NCI-H1694 (cell line): ENCODE measurements at regions not wholly inside any gene's neighbourhood (a gene's known extent, or its start where the extent isn't known, plus 50 kb on each side); places are given as distances from the start of the nearest gene placed in this dataset.

Experiments used
- DNase-seq: peaks from one replicate; lab custom pipeline; 2025; lab: John Stamatoyannopoulos, UW

DNA sequence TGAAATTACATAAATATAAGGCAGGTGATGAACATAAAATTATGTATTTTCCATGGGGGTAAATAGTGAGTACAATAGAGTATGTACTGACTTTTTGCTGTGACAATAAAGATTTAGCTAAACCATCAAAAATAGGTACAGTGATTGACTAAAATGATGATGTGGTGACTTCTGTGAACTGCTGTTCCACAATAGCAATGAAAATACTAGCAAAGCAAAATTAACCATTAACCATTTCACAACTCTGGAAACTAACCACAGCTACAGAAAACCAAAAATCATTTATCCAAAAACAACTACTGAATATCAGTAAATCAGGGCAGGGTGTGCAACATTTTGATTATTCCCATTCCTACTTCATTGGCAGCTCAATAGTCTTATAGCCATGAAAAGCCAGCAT lies 161.4 kb upstream of the GYPC start:
- no peak for DNase-seq

DNA sequence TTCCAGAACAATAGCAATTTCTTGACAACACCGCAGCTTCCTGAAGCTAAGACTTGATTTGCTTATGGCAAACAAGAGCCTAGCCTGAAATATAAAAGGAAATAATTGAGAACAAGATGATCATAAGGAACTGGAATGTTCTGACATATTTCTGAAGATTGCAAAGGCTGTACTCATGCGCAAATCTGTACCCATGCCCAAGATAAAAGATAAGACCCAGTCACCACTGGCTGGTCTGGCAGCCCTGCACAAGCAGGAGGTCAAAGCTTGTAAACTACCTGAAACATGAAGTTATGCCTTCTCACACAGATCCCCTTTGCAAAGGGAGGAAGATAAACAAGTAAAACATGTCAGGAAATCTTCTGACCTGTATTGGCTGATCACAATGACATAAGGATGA lies 160.8 kb upstream of the GYPC start:
- no peak for DNase-seq

DNA sequence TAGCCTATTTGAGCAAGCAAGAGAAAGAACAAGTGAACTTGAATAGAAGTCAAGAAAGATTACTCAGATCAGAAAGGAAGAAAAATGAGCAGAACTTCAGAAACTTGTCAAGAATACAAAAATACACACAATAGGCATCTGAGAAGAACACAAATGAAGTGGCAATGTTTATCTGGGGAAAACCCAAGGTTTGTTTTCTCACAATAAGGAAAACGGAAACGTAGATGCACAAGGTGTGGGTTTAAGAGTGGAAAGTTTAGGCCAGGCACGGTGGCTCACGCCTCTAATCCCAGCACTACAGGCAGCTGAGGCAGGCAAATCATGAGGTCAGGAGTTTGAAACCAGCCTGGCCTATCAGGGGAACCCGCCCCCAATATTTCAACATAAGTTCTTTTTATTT lies 159.5 kb upstream of the GYPC start:
- no peak for DNase-seq

DNA sequence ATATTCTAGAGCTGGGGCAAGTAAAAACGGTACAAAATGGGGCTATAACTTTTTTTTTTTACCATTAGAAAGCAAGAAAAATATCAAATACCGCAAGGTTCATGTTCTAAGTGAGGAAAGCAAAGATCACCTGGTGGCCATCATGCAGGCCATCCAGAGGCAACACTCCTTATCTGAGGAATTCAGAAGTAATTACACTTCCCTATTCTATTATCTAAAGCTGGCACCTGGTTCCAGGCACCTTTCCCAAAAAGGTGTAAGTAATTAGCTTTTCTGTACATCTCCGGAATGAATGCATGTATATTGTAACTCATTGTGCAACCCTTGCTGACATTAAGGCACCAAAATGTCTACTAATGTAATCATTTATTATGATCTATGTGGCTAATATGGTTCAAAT lies 152.5 kb upstream of the GYPC start:
- no peak for DNase-seq

DNA sequence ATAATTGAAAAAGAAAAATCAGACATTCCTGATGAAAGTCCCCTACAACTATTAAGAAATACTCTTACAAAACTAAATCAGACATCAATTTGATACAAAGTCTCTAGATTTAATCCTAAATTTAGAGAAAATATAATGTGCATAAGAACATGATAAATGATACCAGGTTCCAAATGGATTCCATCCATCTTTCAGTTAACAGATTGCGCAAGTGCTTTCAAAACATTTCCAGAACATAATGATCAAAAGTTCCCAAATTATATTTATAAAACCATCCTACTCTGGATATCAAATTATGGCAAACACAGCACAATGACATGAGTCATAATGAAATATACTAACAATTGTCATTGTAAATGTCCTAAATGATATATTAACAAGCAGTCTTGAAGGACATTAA lies 151.0 kb upstream of the GYPC start:
- DNase-seq = no peak

DNA sequence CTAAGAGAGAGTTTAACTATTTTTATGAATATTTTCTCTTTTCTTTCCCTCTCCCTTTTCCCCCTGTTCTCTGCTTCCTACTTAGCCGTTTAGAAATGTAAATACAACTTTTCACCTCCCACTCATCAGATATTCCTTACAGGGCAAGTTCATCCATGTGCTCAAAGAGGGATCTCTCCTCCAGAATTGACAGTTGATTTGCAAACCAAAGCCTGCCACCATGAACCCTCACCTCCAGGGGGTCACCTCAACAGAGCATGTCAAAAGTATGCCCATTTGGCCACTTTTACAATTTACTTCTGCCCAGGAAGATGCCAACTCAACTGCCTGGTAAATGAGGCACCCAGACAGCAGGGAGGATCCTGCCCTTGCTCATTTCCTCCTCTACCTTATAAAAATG lies 149.2 kb upstream of the GYPC start:
- no peak for DNase-seq

DNA sequence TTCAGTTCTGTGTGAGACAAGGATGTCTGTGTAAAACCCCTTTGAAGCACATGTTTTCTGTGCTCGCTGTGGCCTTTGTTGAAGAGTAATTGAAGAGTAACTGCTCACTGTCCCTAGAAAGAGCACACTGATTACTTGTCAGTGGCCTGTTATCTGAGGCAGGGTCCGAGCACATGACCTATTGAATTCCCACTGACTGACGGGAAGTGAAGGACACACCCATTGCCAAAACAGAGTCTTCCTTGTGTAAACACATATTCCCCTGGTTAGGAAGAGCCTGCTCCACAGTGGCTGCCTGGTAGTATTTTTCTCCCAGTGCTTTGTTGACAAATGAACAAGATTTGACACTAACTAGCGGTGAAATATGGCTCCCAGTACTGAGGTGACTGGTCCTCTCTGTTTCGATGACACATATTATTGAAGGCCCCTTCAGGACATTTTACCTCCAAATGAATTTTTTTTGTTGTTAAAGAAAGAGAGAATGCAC lies 148.5 kb upstream of the GYPC start:
- no peak for DNase-seq

DNA sequence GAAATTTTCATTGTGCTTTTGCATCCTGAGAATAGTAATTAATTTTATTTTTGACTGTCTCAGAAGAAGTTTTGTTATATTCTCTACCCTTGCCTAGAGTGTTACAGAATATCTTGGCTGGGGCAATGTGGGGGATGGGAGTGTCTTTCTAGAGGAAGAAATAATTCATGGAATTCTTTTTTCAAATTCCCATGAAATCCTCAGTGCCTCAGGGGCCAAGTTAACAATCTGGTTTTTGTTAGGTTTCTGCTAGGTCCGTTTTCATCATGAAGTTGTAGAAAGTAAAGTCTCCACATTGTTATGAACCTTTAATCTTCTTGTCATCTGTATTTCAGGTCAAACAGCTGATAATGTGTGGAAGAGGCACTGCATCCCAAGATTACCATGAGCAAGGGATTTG lies 145.6 kb upstream of the GYPC start:
- DNase-seq = no peak

DNA sequence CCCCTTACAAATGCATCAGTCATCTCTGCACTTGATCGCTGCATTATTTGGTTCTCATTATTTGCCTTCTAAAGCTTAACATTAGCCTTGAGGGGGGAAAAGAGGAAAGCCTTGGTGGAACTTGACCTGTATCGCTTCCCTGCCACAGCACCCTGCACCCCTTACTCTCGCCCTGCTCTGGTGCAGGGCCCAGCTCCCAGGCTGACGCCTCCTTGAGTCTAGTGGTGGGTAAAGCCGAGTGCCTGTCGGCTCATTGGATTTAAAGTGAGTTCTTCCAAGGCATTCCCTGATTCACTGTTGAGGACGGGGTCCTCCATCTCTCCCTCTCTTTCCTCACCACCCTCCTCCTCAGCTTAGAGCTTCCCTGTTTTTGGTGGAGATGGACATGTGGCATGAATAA lies 145.0 kb upstream of the GYPC start:
- DNase-seq = no peak

DNA sequence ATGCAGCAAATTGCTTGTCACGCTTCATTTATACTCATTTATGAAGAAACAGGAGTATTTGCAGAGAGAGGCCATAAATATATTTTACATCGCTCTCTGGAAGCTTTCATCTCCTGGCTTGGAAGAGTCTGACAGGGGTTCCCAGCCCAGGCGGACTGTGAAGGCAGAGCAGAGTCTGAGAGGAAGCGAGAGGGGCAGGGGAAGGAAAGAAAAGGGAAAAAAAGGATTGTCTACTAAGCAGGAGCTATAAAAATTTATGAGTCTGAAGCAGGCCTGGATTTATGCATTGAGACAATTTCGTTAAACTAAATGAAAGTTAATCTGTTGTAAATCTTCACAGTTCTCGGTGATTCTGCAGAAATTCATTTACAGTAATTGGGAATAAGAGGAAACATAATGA lies 143.9 kb upstream of the GYPC start:
- no peak for DNase-seq

DNA sequence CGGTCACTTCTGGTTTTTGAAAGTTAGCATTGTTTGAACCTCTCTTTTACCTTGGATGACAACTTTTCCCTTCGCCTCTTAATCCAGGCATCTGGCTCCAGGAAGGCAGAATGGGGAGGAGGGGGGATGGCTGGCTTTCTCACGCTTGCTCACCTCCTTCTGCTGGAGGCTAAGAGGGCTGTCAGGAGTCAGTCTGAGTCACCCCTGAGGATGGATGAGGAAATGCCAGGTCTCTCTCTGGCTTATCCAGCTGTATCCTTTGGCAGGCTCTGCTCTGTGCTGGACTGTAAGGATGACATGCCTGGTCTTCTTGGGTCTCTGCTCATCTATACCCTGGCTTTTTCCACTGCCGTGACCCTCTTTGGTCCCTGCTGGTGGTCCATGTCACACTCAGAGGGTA lies 142.9 kb upstream of the GYPC start:
- no peak for DNase-seq

DNA sequence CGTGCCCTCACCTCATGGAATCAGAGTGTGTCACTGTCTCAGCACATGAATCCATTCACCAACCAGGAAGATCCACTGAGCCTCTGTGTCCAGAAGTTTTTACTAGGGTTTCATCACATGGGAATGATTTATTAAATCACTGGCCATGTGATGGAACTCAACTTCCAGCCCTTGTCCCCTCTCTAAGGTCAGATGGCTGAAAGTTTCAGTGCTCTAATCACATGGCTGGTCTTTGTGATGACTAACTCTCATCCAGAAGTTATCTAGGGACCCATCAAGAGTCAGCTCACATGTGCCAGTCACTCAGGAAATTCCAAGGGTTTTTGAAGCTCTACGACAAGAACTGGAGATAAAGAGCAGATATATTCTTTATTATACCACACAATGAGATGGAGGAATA lies 140.5 kb upstream of the GYPC start:
- no peak for DNase-seq

DNA sequence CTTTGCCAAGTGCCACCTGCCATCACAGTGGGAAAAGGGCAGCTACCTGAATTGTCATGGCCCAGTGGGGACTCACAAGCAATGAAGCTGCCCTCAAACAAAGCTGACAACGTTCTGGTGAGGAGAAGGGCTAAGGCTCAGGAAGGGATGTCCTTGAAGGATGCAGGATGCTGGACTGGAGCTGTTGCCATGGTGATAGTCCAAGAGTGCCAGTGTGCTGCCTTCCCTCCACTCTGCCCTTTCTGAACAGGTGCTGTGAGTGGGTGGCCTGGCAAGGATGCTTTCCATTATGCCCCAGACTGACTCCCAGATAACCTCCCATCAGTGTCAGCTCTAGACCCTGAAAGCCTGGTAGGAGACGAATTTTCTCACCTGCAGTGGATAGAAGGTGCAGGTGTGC lies 137.8 kb upstream of the GYPC start:
- DNase-seq = no peak

DNA sequence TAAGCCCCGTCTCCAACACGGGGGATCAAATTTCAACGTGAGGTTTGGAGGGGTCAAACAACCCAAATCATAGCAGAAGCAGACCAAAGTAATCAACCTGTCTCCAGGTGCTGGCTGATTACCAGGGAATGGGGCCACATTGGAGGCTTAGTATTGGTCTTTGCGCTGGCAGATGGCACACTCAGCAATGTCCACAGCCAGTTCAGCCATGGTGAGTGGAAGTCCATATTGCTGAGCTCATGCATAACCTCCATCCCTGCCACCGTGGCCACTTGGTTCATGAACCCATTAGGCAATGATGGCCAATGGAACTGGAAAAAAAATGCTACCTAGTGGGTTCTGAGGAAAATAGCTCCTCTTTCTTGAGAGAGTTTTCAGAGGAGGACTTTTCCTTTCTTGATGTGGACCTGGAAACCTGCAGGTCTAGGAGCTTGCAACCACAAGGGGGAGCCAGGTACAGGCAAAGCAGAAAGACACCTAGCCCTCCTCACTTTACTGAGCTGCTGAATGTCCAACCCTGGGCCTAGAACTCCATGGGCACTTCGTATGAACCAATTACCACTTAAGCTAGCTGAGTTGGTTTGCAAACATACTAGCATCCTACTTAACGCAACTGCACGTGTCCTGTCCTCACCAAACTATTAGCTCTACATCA lies 128.0 kb upstream of the GYPC start:
- no peak for DNase-seq

DNA sequence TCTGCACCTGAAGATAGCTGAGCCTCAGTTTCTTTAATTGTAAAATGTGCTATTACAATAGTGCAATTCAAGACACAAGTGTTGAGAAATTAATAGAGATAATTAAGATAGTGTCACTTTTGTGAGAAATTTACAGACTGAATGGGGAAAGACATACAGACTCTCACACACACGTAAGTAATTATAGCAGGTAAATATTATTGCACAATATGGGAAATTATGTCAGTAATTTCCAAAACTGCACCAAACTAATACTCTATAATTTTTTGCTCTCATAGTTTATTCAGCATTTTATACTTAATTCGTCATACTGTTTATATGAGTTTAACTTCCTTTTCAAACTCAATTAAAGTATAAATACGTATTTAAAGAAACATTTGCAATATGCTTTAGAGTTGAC lies 124.9 kb upstream of the GYPC start:
- DNase-seq = no peak

DNA sequence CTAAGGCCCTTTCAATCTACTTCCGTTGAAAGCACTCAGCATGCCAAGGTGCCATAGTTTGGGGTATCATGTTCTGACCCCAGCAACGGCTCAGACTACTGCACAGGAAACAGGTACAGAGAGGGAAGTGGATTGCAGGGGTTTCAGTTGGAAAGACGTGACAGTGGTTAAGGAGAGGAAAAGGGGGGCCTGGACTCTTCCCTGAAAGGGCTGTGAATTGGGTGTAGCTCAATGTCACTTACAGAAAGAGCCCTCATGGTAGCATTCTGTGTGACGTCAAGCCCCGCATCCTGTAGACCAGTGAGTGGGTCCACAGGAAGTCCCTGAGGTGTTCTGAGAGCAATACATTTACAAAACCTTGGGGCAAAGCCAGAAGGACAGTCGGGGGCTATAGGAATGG lies 121.5 kb upstream of the GYPC start:
- DNase-seq = no peak

DNA sequence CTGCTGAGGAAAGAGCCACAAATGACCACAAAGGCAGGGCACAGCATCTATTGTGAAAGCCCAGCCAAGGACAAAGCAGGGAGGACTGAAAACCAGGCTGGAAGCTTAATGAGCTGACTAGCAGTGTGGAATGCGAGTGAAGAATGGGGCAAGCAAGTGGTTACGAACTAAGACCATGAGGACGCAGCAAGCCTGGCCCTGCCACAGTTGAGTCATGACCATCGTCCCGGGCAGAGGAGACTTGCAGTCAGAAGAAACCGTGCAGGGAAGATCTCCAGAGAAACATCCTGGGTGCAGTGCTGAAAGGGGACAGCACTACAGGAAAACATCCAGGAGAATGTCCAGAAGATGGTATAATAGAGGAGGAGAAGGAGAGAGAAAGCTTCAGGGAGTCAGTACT lies 120.5 kb upstream of the GYPC start:
- no peak for DNase-seq

DNA sequence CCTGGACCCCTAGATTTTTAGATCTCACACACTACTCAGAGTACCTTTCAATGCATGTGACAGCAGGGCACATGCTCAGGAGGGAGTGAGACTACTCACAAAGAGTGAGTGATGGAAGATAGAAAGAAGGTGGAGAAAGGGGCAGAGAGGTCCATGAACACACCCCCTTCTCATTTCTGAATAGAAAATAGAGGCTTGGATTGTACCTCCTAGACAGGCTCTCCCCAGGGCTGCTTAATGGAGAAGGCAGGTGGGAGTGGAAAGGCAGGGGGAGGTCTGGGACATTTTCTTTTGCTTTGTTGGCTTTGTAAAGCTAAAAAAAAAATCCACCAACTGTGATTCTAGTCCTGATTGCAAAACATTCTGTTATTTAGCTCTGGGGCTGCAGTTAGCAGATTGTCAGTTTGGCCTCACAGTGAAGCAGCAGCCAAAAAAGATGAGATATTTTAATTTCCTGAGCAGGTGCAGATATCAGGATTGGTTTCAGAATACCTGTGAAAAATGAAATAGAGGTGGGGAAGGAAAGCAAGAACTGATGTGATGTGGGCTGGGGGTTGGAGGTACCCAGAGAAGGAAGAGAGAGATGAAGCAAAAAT lies 119.3 kb upstream of the GYPC start:
- DNase-seq = no peak

DNA sequence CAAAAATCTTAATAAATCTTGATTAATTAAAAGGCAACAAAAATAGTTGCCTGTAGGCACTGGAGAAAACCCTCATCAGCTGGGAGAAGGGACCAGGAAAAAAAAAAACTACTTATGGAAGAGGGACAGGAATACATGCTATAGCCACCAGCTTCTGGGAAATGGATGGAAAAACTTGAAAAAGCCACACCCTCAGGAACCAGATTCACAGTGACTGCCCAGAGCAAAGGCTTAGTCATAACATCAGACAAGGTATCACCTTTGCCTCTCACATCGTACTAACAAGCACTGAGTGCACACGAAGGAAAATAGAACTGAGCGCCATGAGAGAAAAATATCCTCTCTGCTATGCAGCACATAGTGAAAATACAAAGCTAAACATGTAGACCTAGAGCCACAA lies 116.9 kb upstream of the GYPC start:
- DNase-seq = no peak

DNA sequence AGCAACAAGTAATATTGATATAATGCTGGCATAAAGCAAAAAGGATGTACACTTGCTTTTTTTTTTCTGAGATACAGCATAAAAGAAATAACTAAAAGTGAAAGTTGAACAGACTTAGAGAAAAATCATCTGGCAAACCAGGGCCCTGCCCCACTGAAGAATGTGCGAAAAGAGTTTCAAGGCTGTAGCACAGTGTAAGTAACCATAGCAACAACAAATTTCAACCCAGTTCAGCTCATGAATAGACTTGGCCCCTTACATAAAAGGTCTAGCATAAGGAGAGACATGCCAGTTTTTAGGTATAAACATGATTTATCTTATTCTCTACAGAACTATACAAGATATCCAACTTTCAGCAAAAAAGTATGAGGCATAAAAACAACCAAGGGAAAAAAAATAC lies 113.7 kb upstream of the GYPC start:
- no peak for DNase-seq

DNA sequence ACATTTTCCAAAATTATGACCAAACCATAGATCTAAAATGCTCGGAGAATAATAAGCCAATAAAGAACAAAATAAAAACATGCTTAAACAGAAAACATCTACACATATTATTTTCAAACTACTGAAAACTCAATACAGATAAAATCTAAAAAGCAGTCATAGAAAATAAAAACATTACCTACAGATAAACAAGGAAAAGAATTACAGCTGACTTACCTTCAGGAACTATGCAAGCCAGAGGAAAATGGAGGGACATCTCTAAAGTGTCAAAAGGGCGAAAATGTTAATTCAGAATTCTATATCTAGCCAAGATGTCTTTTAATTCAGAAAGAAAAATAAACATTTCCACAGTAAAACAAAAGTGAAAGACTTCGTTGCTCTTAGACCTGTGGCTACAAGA lies 112.9 kb upstream of the GYPC start:
- DNase-seq = no peak

DNA sequence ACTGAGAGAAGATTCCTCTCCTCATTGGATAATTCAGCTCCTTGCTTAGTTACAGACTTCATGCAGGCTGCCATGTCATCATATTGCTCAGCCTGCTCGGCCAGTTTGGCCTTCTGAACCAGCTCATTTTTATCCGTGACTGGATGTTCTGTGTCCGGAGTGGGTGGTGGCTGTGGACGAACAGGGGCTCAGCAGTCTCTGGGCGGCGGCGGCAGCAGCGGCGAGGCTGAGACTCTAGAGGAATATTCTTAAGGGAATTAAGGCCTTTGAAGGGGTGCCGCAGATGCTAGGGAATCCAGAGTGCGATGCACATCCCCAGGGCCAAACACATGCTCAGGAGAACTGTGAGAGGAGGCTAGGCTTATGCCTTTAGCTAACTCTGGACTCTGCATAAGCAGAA lies 97.9 kb upstream of the GYPC start:
- DNase-seq = no peak

DNA sequence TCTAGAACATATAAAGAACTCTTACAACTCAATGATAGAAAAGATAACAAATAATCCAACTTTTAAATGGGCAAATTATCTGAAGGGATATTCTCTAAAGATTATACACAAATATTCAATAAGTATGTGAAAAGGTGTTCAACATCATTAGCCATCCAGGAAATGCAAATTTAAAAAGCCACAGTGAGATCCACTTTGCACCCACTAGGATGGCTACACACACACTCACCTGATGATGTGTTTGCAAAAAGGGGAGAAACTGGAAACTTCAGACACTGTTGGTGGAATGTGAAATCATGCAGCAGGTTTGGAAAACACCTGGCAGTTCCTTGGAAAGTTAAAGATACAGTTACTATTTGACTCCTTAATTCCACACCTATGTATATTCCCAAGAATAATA lies 87.2 kb upstream of the GYPC start:
- DNase-seq = no peak

DNA sequence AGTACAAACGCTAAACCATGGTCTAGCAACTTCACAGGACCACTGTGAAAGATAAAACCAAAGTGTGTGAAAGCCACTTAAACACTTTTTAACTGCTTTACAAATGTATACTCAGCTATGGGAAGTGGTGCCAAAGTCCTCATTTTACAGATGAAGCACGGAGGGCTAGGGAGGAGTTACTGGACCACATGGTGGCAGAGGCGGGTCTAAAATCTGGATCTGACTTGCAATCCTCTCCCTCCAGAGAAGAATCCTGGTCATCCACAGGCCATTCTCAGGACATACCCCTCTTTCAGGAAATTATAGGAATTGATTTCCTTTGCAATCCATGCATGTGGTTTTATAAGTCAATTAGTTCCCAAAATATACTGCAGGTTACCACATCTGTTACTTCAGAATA lies 84.6 kb upstream of the GYPC start:
- no peak for DNase-seq
